Esophagus squamous epithelium (tissue), 5 donors: ENCODE measurements at regions not wholly inside any gene's neighbourhood (a gene's known extent, or its start where the extent isn't known, plus 50 kb on each side); places are given as distances from the start of the nearest gene placed in this dataset.
"Not testable (repeated sequence)": the region's sequence is repeated elsewhere in the genome, so short reads cannot be mapped to it uniquely, and the experiment has no call there.

Experiments
- DNase-seq: peaks from one replicate; lab custom pipeline; 2025; lab: John Stamatoyannopoulos, UW
- H3K27ac ChIP-seq, 4 donors: fragments of 200-600 bp; sonication (generic); one replicate each; pipeline ENCODE4 v1.5.1; 2016 to 2019; ENCODE audit warnings: mild to moderate bottlenecking in 1 of 4
- H3K27me3 ChIP-seq, 4 donors: fragments of 200-600 bp; sonication (generic); 1 replicate in 3 of 4; 2 replicates in 1 of 4; pipeline versions ENCODE4 v1.5.1 to v1.6.0; 2017 to 2021; ENCODE audit warnings: antibody characterized with exemption in 1 of 4
- H3K36me3 ChIP-seq, 3 donors: fragments of 200-600 bp; sonication (generic); one replicate each; pipeline ENCODE4 v1.5.1; 2016 to 2019
- H3K4me1 ChIP-seq, 3 donors: fragments of 200-600 bp; sonication (generic); one replicate each; pipeline ENCODE4 v1.5.1; 2017 to 2019
- H3K4me3 ChIP-seq, 4 donors: fragments of 200-600 bp; sonication (generic); 1 replicate in 3 of 4; 2 replicates in 1 of 4; pipeline ENCODE4 v1.5.1; 2016 to 2019; ENCODE audit warnings: mild to moderate bottlenecking in 2 of 4, moderate library complexity in 1 of 4
- H3K9me3 ChIP-seq, 3 donors: fragments of 200-600 bp; sonication (generic); one replicate each; pipeline ENCODE4 v1.5.1; 2016 to 2019
- POLR2A ChIP-seq, 4 donors: fragments of 450-650 bp; IDR thresholded peaks; one replicate each; pipeline ENCODE4 v1.6.1; 2017; ENCODE audit warnings: antibody characterized with exemption in 4 of 4, mild to moderate bottlenecking in 4 of 4, moderate library complexity in 3 of 4
- WGBS, 2 donors: methylation state at CpG; one replicate each; pipeline ENCODE4 v1.1.5; 2018; 5-methylcytosine and 5-hydroxymethylcytosine counted together
- intact Hi-C: fragments of 100-400 bp; cut with DNase I; formaldehyde crosslinking; loops from one replicate; pipeline ENCODE4 v1.15.0; 2022
- TF ChIP-seq, protein P1 (sequence below), 6 experiments: fragments of 450-650 bp in 4 of 6; fragments of 200-600 bp in 2 of 6; sonication (generic) in 2 of 6; IDR thresholded peaks; one replicate each; pipeline ENCODE4 v1.5.1; 2016 to 2019; ENCODE audit warnings: antibody characterized with exemption in 6 of 6, mild to moderate bottlenecking in 4 of 6, moderate library complexity in 4 of 6
- donor health status: DM: yes; HTN: yes; CAD: no.

DNA sequence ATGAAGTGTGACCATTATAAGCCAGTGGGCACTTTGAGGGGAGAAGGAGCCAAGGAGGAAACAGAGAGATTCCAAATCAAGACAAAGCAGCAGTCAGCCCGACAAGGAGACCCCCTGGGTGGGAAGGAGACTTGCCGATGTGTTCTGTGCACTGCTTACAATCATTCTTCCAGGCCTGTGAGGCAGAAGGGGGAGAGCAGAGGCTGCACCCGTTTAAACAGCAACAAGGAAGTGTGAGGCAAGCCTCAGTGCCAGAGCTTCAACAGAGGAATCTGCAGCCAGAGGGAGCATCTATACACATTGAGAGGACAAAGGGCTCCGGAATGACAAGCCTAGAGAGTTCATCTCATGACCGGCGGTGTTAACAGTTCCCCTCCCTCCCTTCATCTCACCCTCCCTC lies 121.1 kb downstream of the NXPE2 start:
- H3K4me3 ChIP-seq = no peak overlapping the region
- H3K4me1 ChIP-seq = no peaks in the 10 kb centered on the region
- no peak for DNase-seq
- no peaks in the 10 kb centered on the region for H3K9me3 ChIP-seq
- intact Hi-C loops = no loop called here
- no peaks in the 10 kb centered on the region for H3K36me3 ChIP-seq
- TF ChIP-seq POLR2A (IDR thresholded peaks at IDR 0.05) = no peak
- TF ChIP-seq, protein P1, sequence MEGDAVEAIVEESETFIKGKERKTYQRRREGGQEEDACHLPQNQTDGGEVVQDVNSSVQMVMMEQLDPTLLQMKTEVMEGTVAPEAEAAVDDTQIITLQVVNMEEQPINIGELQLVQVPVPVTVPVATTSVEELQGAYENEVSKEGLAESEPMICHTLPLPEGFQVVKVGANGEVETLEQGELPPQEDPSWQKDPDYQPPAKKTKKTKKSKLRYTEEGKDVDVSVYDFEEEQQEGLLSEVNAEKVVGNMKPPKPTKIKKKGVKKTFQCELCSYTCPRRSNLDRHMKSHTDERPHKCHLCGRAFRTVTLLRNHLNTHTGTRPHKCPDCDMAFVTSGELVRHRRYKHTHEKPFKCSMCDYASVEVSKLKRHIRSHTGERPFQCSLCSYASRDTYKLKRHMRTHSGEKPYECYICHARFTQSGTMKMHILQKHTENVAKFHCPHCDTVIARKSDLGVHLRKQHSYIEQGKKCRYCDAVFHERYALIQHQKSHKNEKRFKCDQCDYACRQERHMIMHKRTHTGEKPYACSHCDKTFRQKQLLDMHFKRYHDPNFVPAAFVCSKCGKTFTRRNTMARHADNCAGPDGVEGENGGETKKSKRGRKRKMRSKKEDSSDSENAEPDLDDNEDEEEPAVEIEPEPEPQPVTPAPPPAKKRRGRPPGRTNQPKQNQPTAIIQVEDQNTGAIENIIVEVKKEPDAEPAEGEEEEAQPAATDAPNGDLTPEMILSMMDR (IDR thresholded peaks at IDR 0.05) = no peak
- peaks cover 0 to 6% (median 0%) of the 10 kb centered on the region in 4 donors for H3K27me3 ChIP-seq
- WGBS, 2 donors = 9 to 10% methylated on average over 6 of the region's 6 CpGs
- no peak overlapping the region for H3K27ac ChIP-seq

DNA sequence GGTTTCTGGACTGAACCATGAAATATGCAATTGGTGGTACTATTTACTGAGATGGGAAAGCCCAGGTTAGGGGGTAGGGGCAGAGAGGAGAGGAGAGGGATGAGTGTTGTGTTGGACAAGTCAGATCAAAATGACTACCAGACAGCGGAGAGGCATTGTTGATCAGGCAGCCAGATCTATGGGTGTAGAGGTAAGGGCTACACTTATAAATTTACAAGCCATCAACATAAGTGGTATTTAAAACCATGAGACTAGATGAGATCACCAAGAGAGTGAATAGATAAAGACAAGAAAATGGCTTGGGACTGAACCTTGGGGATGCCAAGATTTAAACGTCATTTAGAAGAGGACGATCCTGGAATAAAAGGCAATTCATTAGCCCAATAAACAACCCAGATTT lies 123.4 kb downstream of the NXPE2 start:
- WGBS, 2 donors = 90 to 93% methylated on average over 3 of the region's 3 CpGs
- DNase-seq = no peak
- Histone ChIP-seq H3K36me3 (no peaks in the 10 kb centered on the region), H3K27me3 (peaks cover 0 to 4% (median 0%) of the 10 kb centered on the region in 4 donors), H3K9me3 (no peaks in the 10 kb centered on the region), H3K4me3 (no peak overlapping the region), H3K4me1 (no peaks in the 10 kb centered on the region), H3K27ac (no peak overlapping the region)
- intact Hi-C loops = no loop called here
- TF ChIP-seq, protein P1 (IDR thresholded peaks at IDR 0.05) = no peak
- no peak for TF ChIP-seq POLR2A (IDR thresholded peaks at IDR 0.05)

DNA sequence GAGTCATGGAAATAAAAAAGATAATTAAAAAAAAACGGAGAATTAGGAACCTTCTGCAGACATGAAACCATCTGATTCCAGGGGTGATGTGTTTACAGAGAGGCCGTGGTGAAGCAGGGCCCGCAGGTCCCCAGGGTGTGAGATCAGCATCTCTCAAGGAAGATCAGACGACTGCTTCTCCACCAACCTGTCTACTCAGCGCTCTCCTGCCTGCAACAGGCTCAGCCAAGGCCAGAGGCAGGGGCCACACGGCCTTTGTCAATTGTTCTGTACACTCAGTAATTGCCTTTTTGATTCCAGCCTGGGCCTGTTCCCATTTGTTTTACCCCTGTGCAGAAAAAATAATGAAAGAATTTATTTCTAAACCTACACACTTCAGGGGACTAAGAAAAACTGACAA lies 124.6 kb downstream of the NXPE2 start:
- intact Hi-C loops = no loop called here
- 49 to 52% methylated on average over 6 of the region's 6 CpGs for whole genome bisulfite sequencing, 2 donors
- DNase-seq = no peak

DNA sequence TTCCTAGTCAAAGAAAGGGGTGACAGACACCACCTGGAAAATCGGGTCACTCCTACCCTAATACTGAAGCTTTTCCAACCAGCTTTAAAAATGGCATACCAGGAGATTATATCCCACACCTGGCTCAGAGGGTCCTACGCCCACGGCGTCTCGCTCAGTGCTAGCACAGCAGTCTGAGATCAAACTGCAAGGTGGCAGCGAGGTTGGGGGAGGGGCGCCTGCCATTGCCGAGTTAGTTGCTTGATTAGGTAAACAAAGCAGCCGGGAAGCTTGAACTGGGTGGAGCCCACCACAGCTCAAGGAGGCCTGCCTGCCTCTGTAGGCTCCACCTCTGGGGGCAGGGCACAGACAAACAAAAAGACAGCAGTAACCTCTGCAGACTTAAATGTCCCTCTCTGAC lies 127.1 kb downstream of the NXPE2 start:
- H3K27ac ChIP-seq, H3K36me3 ChIP-seq, H3K4me1 ChIP-seq, H3K9me3 ChIP-seq, H3K27me3 ChIP-seq, intact Hi-C loops, H3K4me3 ChIP-seq, DNase-seq: not testable (repeated sequence)
- 55 to 67% methylated on average over 5 of the region's 9 CpGs for WGBS, 2 donors

More for the DNA sequence above, 124.6 kb downstream of the NXPE2 start:
- Histone ChIP-seq H3K36me3 (no peaks in the 10 kb centered on the region), H3K27ac (no peak overlapping the region), H3K4me1 (no peaks in the 10 kb centered on the region), H3K27me3 (peaks cover 0 to 4% (median 0%) of the 10 kb centered on the region in 4 donors), H3K9me3 (no peaks in the 10 kb centered on the region), H3K4me3 (no peak overlapping the region)
- TF ChIP-seq, protein P1 (IDR thresholded peaks at IDR 0.05) = no peak
- no peak for TF ChIP-seq POLR2A (IDR thresholded peaks at IDR 0.05)

DNA sequence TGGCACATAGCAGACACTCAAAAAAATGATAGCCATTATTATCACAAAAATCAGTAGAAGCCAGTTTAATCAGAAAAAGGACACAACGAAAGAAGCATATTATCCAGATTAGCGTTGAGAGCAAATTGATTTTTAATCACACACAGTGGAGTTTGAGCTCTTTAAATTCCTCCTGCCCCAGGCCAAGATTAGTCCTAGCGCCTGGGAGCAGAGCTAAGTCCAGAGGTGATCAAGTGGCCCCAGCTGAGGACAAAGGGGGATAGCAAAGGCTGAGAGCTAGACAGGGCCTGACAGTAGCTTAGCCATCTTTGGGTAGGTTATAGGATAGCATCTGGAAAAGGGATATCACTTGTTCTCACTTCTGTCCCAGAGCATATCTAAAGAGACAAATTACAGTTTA lies 133.6 kb downstream of the NXPE2 start:
- H3K4me3 ChIP-seq = no peak overlapping the region
- H3K4me1 ChIP-seq = no peaks in the 10 kb centered on the region
- TF ChIP-seq, protein P1 (IDR thresholded peaks at IDR 0.05) = no peak
- TF ChIP-seq POLR2A (IDR thresholded peaks at IDR 0.05) = no peak
- WGBS, 2 donors = 74 to 75% methylated on average over 3 of the region's 3 CpGs
- no peaks in the 10 kb centered on the region for H3K36me3 ChIP-seq
- intact Hi-C loops = no loop called here
- no peak for DNase-seq
- H3K27ac ChIP-seq = no peak overlapping the region
- H3K27me3 ChIP-seq = peaks cover 0 to 3% (median 0%) of the 10 kb centered on the region in 4 donors
- H3K9me3 ChIP-seq = no peaks in the 10 kb centered on the region

DNA sequence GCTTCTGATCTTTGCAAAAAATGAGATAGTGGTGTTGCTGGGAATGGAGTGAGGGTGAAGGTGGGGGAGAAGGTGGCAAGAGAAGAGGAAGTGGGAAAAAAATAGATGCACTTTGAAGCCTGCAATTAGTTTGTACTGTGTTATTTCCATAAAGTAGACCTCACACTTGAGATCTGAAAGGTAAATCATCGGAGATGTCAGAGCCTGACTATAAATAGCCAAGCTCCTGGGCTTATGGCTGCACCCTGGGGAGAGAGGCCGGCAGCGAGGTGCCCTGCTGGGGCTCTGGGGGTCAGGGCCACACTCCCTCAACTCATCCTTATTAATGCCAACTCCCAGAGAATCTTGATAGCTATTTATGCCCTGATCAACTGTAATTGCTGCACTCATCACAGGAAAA lies 134.4 kb downstream of the NXPE2 start:
- H3K4me3 ChIP-seq = no peak overlapping the region
- peaks cover 0 to 11% (median 0%) of the 10 kb centered on the region in 4 donors for H3K27me3 ChIP-seq
- no peak for DNase-seq
- no peaks in the 10 kb centered on the region for H3K36me3 ChIP-seq
- TF ChIP-seq, protein P1 (IDR thresholded peaks at IDR 0.05) = no peak
- TF ChIP-seq POLR2A (IDR thresholded peaks at IDR 0.05) = no peak
- H3K4me1 ChIP-seq = no peaks in the 10 kb centered on the region
- intact Hi-C loops = no loop called here
- WGBS, 2 donors = 50 to 75% methylated on average over 1 to 3 of the region's 3 CpGs
- H3K9me3 ChIP-seq = no peaks in the 10 kb centered on the region
- no peak overlapping the region for H3K27ac ChIP-seq
